Large intestine (tissue), 3 donors: ENCODE measurements at regions not wholly inside any gene's neighbourhood (a gene's known extent, or its start where the extent isn't known, plus 50 kb on each side); places are given as distances from the start of the nearest gene placed in this dataset.

ENCODE experiments used
- DNase-seq, 2 donors: peaks; one replicate each; pipeline versions ENCODE4 v3.0.0 to v3.0.0-alpha.2; 2013
- H3K27ac ChIP-seq: one replicate; pipeline ENCODE4 v1.5.1; 2013; ENCODE audit warnings: low read length
- H3K27me3 ChIP-seq: 2 replicates; pipeline ENCODE4 v1.6.1; 2013; ENCODE audit warnings: low read length; ENCODE audit not compliant: control insufficient read depth, insufficient read depth
- H3K36me3 ChIP-seq: 2 replicates; pipeline ENCODE4 v1.6.1; 2013; ENCODE audit warnings: low read length; ENCODE audit not compliant: control insufficient read depth, insufficient read depth
- H3K4me1 ChIP-seq: one replicate; pipeline ENCODE4 v1.6.1; 2013; ENCODE audit warnings: low read length; ENCODE audit not compliant: control insufficient read depth, insufficient read depth
- H3K4me3 ChIP-seq: one replicate; pipeline ENCODE4 v1.5.1; 2013; ENCODE audit warnings: low read length
- H3K9me3 ChIP-seq: one replicate; pipeline ENCODE4 v1.6.1; 2013; ENCODE audit warnings: mild to moderate bottlenecking, low read depth, low read length, moderate library complexity; ENCODE audit not compliant: control insufficient read depth
- whole genome bisulfite sequencing: methylation state at CpG from one replicate; pipeline ENCODE4 v1.1.5; 2013; ENCODE audit warnings: low lambda C conversion rate; ENCODE audit not compliant: insufficient coverage; 5-methylcytosine and 5-hydroxymethylcytosine counted together

DNA sequence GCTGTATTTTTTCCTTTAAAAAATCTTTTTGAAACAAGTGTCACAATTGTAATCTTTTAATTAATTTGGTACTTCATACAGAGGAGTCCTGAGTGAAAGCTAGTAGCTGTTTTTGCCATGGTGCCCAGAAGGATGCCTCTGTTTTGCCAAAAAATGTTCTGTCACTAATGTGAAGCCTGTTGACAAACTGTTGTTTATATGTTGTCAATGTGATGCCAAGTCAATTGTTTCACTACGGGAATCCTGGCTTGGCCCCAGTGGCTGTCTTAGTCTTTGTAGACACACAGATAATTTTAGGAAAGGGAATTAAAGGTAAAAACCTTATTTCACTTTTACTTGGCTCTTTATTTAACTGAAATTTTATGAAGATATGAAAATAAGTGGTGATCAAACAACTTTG, 706.4 kb upstream of the MMS22L start:
- no peak for DNase-seq
- WGBS: no CpG with 5 or more reads among the region's 1 CpG
- H3K4me3 ChIP-seq: no peak overlapping the region

GRCh38 chr6:97995158-97995557, 712.1 kb upstream of the MMS22L start:
- Histone ChIP-seq H3K9me3 (no peaks in the 10 kb centered on the region), H3K27ac (no peak overlapping the region), H3K4me3 (no peak overlapping the region), H3K36me3 (no peaks in the 10 kb centered on the region), H3K27me3 (no peaks in the 10 kb centered on the region), H3K4me1 (no peaks in the 10 kb centered on the region)
- DNase-seq: no peak

More for the DNA sequence above, 706.4 kb upstream of the MMS22L start:
- no peaks in the 10 kb centered on the region for H3K4me1 ChIP-seq
- H3K27ac ChIP-seq: no peak overlapping the region
- no peaks in the 10 kb centered on the region for H3K9me3 ChIP-seq
- no peaks in the 10 kb centered on the region for H3K36me3 ChIP-seq
- H3K27me3 ChIP-seq: no peaks in the 10 kb centered on the region

DNA sequence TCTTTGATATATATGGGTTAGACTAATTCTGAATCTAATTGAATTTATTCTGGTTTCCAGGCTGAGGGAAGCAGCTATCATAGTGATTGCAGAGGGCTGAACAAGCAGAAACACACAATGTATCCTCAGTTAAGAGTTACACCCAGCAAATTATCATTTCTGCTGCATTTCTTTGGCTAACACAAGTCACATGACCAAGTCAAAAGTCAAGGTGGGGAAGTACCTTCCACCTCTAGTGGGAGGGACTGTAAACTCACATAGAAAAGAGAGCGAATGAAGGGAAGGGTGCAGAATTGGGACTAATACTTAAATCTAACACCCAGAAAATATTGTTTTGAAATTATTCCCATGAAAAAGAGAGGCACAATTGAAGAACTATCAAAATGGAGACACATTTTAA, 719.7 kb upstream of the MMS22L start:
- Histone ChIP-seq H3K27ac (no peak overlapping the region), H3K9me3 (no peaks in the 10 kb centered on the region), H3K27me3 (no peaks in the 10 kb centered on the region), H3K4me3 (no peak overlapping the region), H3K4me1 (no peaks in the 10 kb centered on the region), H3K36me3 (no peaks in the 10 kb centered on the region)
- DNase-seq: no peak
- WGBS: no CpG with 5 or more reads among the region's 1 CpG

DNA sequence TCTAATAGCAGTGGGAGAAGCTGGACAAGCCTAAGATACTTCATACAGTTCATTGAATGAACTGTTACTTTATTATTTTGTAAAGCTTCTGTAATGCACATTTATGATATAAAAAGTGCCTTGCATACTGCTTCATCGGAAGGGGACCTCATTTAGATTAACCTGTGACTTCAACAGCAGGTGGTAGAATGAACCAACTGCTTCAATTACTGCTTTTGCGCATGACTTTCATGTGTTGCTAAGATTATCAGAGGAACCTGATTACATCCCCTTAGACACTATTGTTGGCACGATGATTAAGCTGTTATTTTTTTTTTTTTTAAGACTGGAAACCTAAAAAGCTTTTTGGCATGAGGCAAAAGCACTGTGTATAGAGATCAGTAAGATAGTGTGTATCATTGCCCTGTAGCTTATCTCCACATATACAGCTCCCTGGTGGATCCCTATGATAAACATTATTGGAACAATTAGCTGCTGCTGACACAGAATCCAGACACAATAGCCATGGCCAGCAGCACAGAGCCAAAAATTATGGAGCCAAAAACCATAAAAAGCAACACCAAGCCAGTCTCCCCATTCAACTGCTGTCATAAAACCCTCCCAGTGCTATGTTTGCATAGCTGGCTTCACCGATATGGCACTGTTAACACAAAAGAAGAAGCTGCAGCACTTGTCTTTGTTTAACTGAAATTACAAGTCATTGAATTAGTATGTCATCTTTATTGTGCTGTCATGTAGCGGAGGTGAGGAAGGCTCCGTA, 731.6 kb upstream of the MMS22L start:
- 13% methylated on average over 4 of the region's 6 CpGs for WGBS
- Histone ChIP-seq H3K36me3 (no peaks in the 10 kb centered on the region), H3K9me3 (no peaks in the 10 kb centered on the region), H3K27me3 (no peaks in the 10 kb centered on the region), H3K27ac (no peak overlapping the region), H3K4me1 (no peaks in the 10 kb centered on the region), H3K4me3 (no peak overlapping the region)
- DNase-seq: no peak

DNA sequence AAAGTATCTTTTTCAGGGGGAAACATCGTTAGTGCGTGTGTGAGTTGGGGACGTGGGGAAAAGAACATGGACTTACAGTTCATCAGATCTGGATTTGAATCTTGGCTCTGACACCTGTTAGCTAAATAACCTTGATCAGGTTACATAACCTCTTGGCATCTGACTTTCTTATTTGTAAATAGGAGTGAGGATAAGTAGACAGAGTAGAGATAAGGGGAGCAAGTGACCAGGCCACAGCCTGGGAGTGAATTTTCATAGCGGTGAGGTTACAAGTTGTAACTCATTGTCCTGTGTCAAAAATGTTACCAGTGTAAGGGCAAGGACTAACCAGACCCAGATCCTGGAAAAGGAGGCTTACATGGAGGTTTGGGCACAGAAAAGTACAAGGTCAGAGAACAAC, 733.5 kb upstream of the MMS22L start:
- H3K9me3 ChIP-seq: no peaks in the 10 kb centered on the region
- no peak overlapping the region for H3K27ac ChIP-seq
- 80% methylated on average over 1 of the region's 4 CpGs for WGBS
- no peak overlapping the region for H3K4me3 ChIP-seq
- H3K4me1 ChIP-seq: no peaks in the 10 kb centered on the region
- no peaks in the 10 kb centered on the region for H3K27me3 ChIP-seq
- H3K36me3 ChIP-seq: no peaks in the 10 kb centered on the region
- no peak for DNase-seq

GRCh38 chr6:98020222-98020621, 737.2 kb upstream of the MMS22L start:
- H3K4me3 ChIP-seq: no peak overlapping the region
- H3K36me3 ChIP-seq: no peaks in the 10 kb centered on the region
- DNase-seq: peak in 1 of 2 donors; percentile 0
- H3K27me3 ChIP-seq: no peaks in the 10 kb centered on the region
- WGBS: no CpG with 5 or more reads among the region's 2 CpGs
- no peaks in the 10 kb centered on the region for H3K9me3 ChIP-seq
- H3K27ac ChIP-seq: no peak overlapping the region
- no peaks in the 10 kb centered on the region for H3K4me1 ChIP-seq

GRCh38 chr6:98024359-98024758, 741.3 kb upstream of the MMS22L start:
- no peaks in the 10 kb centered on the region for H3K9me3 ChIP-seq
- H3K27me3 ChIP-seq: no peaks in the 10 kb centered on the region
- H3K36me3 ChIP-seq: no peaks in the 10 kb centered on the region
- H3K27ac ChIP-seq: no peak overlapping the region
- no peaks in the 10 kb centered on the region for H3K4me1 ChIP-seq
- H3K4me3 ChIP-seq: no peak overlapping the region
- no CpG with 5 or more reads among the region's 2 CpGs for WGBS
- DNase-seq: no peak

- no peaks in the 10 kb centered on the region for H3K27me3 ChIP-seq
- H3K4me3 ChIP-seq: no peak overlapping the region
- no peak for DNase-seq
- H3K36me3 ChIP-seq: no peaks in the 10 kb centered on the region
- no peak overlapping the region for H3K27ac ChIP-seq
- no peaks in the 10 kb centered on the region for H3K4me1 ChIP-seq
- 100% methylated on average over 1 of the region's 2 CpGs for WGBS
- no peaks in the 10 kb centered on the region for H3K9me3 ChIP-seq
Measured at GRCh38 chr6:98027898-98028297, 744.9 kb upstream of the MMS22L start.

- H3K27me3 ChIP-seq: no peaks in the 10 kb centered on the region
- no peak for DNase-seq
- WGBS: no CpG with 5 or more reads among the region's 3 CpGs
Measured at GRCh38 chr6:98033617-98034016, 750.6 kb upstream of the MMS22L start.

GRCh38 chr6:98036344-98036923, 753.4 kb upstream of the MMS22L start:
- no CpG with 5 or more reads among the region's 5 CpGs for WGBS
- H3K9me3 ChIP-seq: no peaks in the 10 kb centered on the region
- no peaks in the 10 kb centered on the region for H3K27me3 ChIP-seq
- no peaks in the 10 kb centered on the region for H3K36me3 ChIP-seq
- H3K27ac ChIP-seq: no peak overlapping the region
- H3K4me1 ChIP-seq: no peaks in the 10 kb centered on the region
- H3K4me3 ChIP-seq: no peak overlapping the region
- no peak for DNase-seq

More at GRCh38 chr6:98033617-98034016, 750.6 kb upstream of the MMS22L start:
- no peaks in the 10 kb centered on the region for H3K36me3 ChIP-seq
- H3K4me3 ChIP-seq: no peak overlapping the region
- H3K4me1 ChIP-seq: no peaks in the 10 kb centered on the region
- H3K27ac ChIP-seq: no peak overlapping the region
- no peaks in the 10 kb centered on the region for H3K9me3 ChIP-seq

DNA sequence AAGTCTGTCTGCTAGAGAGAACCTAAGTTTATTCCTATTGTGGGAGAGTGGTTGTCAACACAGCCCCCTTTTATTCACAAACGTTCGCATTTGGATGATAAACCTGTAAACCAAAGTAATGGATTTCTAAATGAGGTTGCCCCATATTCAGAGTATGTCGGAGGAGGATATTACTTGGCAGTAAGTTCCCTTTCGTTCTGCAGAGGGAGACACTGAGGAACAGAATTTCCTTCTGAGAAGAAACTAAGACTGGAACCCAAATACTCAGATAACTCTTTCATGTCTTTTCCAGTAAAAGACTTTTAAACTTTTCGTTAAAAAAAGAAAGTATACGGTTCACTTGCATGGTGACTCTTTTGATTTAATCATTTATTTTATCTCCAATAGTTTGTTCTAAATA, 754.6 kb upstream of the MMS22L start:
- 51% methylated on average over 3 of the region's 6 CpGs for WGBS
- DNase-seq: no peak
- no peak overlapping the region for H3K27ac ChIP-seq
- no peaks in the 10 kb centered on the region for H3K9me3 ChIP-seq
- H3K27me3 ChIP-seq: no peaks in the 10 kb centered on the region
- no peaks in the 10 kb centered on the region for H3K4me1 ChIP-seq
- H3K36me3 ChIP-seq: no peaks in the 10 kb centered on the region
- no peak overlapping the region for H3K4me3 ChIP-seq
